Endothelial cell of umbilical vein (primary cell): ENCODE measurements at regions not wholly inside any gene's neighbourhood (a gene's known extent, or its start where the extent isn't known, plus 50 kb on each side); places are given as distances from the start of the nearest gene placed in this dataset.

Experiments used
- CTCF ChIP-seq, 2 donors: IDR thresholded peaks; 1 replicate in 1 of 2; 2 replicates in 1 of 2; pipeline ENCODE4 v1.5.1; 2011; ENCODE audit warnings: low read length in 2 of 2, mild to moderate bottlenecking in 2 of 2, moderate library complexity in 2 of 2, control low read depth in 1 of 2, inconsistent platforms in 1 of 2, low read depth in 1 of 2; ENCODE audit not compliant: insufficient read depth in 1 of 2; ENCODE audit errors: extremely low read depth in 1 of 2
- EZH2 ChIP-seq: IDR thresholded peaks from 2 replicates; pipeline ENCODE4 v1.6.1; 2012; ENCODE audit warnings: borderline replicate concordance, low read depth, mild to moderate bottlenecking, moderate library complexity, low read length, inconsistent platforms; ENCODE audit not compliant: severe bottlenecking
- FOS ChIP-seq: IDR thresholded peaks from 2 replicates; pipeline ENCODE4 v1.6.1; 2011; ENCODE audit warnings: mild to moderate bottlenecking, low read length, moderate library complexity, borderline replicate concordance; ENCODE audit not compliant: insufficient read depth
- GATA2 ChIP-seq: IDR thresholded peaks from 2 replicates; pipeline ENCODE4 v1.7.0; 2011; ENCODE audit warnings: low read depth, mild to moderate bottlenecking, moderate library complexity, mixed read lengths, low read length; ENCODE audit not compliant: insufficient read length, insufficient read depth
- JUN ChIP-seq: IDR thresholded peaks from 2 replicates; pipeline ENCODE4 v1.6.1; 2011; ENCODE audit warnings: borderline replicate concordance, low read depth; ENCODE audit not compliant: insufficient read length, insufficient read depth
- MAX ChIP-seq: IDR thresholded peaks from 2 replicates; pipeline ENCODE4 v1.6.1; 2011; ENCODE audit not compliant: insufficient read depth, insufficient read length
- POLR2A ChIP-seq: IDR thresholded peaks from 2 replicates; pipeline ENCODE4 v1.6.1; 2012; ENCODE audit warnings: low read depth, mild to moderate bottlenecking, control low read depth, low read length
- POLR2AphosphoS5 ChIP-seq: IDR thresholded peaks from 2 replicates; pipeline ENCODE4 v1.6.1; 2012; ENCODE audit warnings: low read depth, mild to moderate bottlenecking, control low read depth, low read length, moderate library complexity; ENCODE audit not compliant: insufficient read depth

GRCh38 chr2:236793023-236794011 lies 223.7 kb downstream of the ACKR3 start:
- TF ChIP-seq CTCF (IDR thresholded peaks at IDR 0.05; ENCODE audit: extremely low read depth in 1 of 2, insufficient read depth in 1 of 2, low read depth in 1 of 2, low read length in 2 of 2) (no peak), POLR2A (no peak), MAX (no peak), POLR2AphosphoS5 (no peak), GATA2 (no peak), EZH2 (no peak), FOS (no peak), JUN (no peak)
